CD4-positive, CD25-positive, alpha-beta regulatory T cell (primary cell): ENCODE measurements at regions not wholly inside any gene's neighbourhood (a gene's known extent, or its start where the extent isn't known, plus 50 kb on each side); places are given as distances from the start of the nearest gene placed in this dataset.
"Not testable (repeated sequence)": the region's sequence is repeated elsewhere in the genome, so short reads cannot be mapped to it uniquely, and the experiment has no call there.

Source experiments
- ATAC-seq, 2 donors: fragments of 150-1000 bp; cut with Tn5 transposase; one replicate each; pipeline ENCODE4 v1.10.0; 2021; ENCODE audit warnings: low read depth in 2 of 2, moderate number of reproducible peaks in 2 of 2, moderate library complexity in 1 of 2
- DNase-seq, 3 donors: peaks; one replicate each; pipeline versions ENCODE4 v3.0.0 to v3.0.0-alpha.2; 2012 to 2022; ENCODE audit warnings: mixed read lengths in 1 of 3
- H3K27ac ChIP-seq: one replicate; pipeline ENCODE4 v1.7.0; 2013; ENCODE audit warnings: mild to moderate bottlenecking, low read length; ENCODE audit not compliant: insufficient read depth, poor library complexity, severe bottlenecking
- H3K27me3 ChIP-seq: one replicate; pipeline ENCODE4 v1.7.0; 2013; ENCODE audit warnings: low read length; ENCODE audit not compliant: control insufficient read depth, insufficient read depth
- H3K36me3 ChIP-seq: one replicate; pipeline ENCODE4 v1.7.0; 2013; ENCODE audit warnings: mild to moderate bottlenecking, low read length, moderate library complexity; ENCODE audit not compliant: control insufficient read depth, insufficient read depth
- H3K4me1 ChIP-seq: 2 replicates; pipeline ENCODE4 v1.7.0; 2013; ENCODE audit warnings: mild to moderate bottlenecking, low read length; ENCODE audit not compliant: insufficient read depth, control insufficient read depth, poor library complexity, severe bottlenecking
- H3K4me3 ChIP-seq: one replicate; pipeline ENCODE4 v1.7.0; 2013; ENCODE audit warnings: low read depth, mild to moderate bottlenecking, low read length, moderate library complexity
- H3K9me3 ChIP-seq, 2 experiments: 1 replicate in 1 of 2; 2 replicates in 1 of 2; pipeline ENCODE4 v1.7.0; 2013; ENCODE audit warnings: low read length in 2 of 2, mild to moderate bottlenecking in 1 of 2, moderate library complexity in 1 of 2; ENCODE audit not compliant: control insufficient read depth in 2 of 2
- H3K27ac Mint-ChIP-seq, 3 donors: one replicate each; pipeline ENCODE4 v1.8.0; 2020 to 2022; ENCODE audit warnings: mild to moderate bottlenecking in 3 of 3, mixed read lengths in 3 of 3, moderate library complexity in 2 of 3
- H3K27me3 Mint-ChIP-seq: one replicate; pipeline ENCODE4 v1.8.0; 2022; ENCODE audit warnings: mild to moderate bottlenecking, mixed read lengths
- H3K36me3 Mint-ChIP-seq: one replicate; pipeline ENCODE4 v1.8.0; 2020; ENCODE audit warnings: mixed read lengths
- H3K4me1 Mint-ChIP-seq, 4 donors: one replicate each; pipeline ENCODE4 v1.8.0; 2020 to 2022; ENCODE audit warnings: mixed read lengths in 4 of 4, mild to moderate bottlenecking in 1 of 4
- H3K4me3 Mint-ChIP-seq, 4 donors: one replicate each; pipeline ENCODE4 v1.8.0; 2020 to 2022; ENCODE audit warnings: mild to moderate bottlenecking in 4 of 4, mixed read lengths in 4 of 4, moderate library complexity in 3 of 4
- H3K9me3 Mint-ChIP-seq, 7 donors: one replicate each; pipeline ENCODE4 v1.8.0; 2020 to 2022; ENCODE audit warnings: mixed read lengths in 7 of 7, mild to moderate bottlenecking in 3 of 7, moderate library complexity in 2 of 7

- H3K27me3 ChIP-seq, H3K9me3 Mint-ChIP-seq, H3K36me3 ChIP-seq, H3K27ac ChIP-seq, H3K4me1 ChIP-seq, ATAC-seq, H3K36me3 Mint-ChIP-seq, H3K4me3 ChIP-seq, H3K9me3 ChIP-seq, H3K4me3 Mint-ChIP-seq, H3K27me3 Mint-ChIP-seq: not testable (repeated sequence)
- peak overlapping the region in 1 of 3 donors; percentile 12 for H3K27ac Mint-ChIP-seq
- peak; percentile 22 to 42 (median 26) for DNase-seq
- H3K4me1 Mint-ChIP-seq, result peaks cover 0 to 11% (median 2%) of the 10 kb centered on the region in 4 donors
Observed at GRCh38 chr11:67792273-67792990, 118.0 kb upstream of the ALDH3B2 start.

GRCh38 chr11:67791598-67792170 is 117.3 kb upstream of the ALDH3B2 start:
- Mint-ChIP-seq H3K4me1 (peaks cover 0 to 11% (median 2%) of the 10 kb centered on the region in 4 donors), H3K27ac (peak overlapping the region in 2 of 3 donors; percentile 12 to 26)
- ATAC-seq, H3K36me3 Mint-ChIP-seq, H3K9me3 Mint-ChIP-seq, H3K4me3 ChIP-seq, H3K4me1 ChIP-seq, H3K4me3 Mint-ChIP-seq, H3K36me3 ChIP-seq, H3K27me3 ChIP-seq, H3K9me3 ChIP-seq, DNase-seq, H3K27me3 Mint-ChIP-seq, H3K27ac ChIP-seq: not testable (repeated sequence)

GRCh38 chr11:67788341-67788695 is 113.9 kb upstream of the ALDH3B2 start:
- not testable (repeated sequence) for H3K36me3 ChIP-seq, H3K9me3 Mint-ChIP-seq, H3K9me3 ChIP-seq, H3K27me3 Mint-ChIP-seq, H3K27ac ChIP-seq, ATAC-seq, H3K4me3 ChIP-seq, H3K4me3 Mint-ChIP-seq, H3K27ac Mint-ChIP-seq, H3K36me3 Mint-ChIP-seq, H3K4me1 ChIP-seq, H3K27me3 ChIP-seq, DNase-seq
- H3K4me1 Mint-ChIP-seq, result peaks cover 0 to 11% (median 2%) of the 10 kb centered on the region in 4 donors

- H3K27ac Mint-ChIP-seq, result peak overlapping the region in 1 of 3 donors; percentile 66
- not testable (repeated sequence) for H3K27me3 ChIP-seq, H3K4me1 ChIP-seq, H3K27me3 Mint-ChIP-seq, H3K4me3 ChIP-seq, ATAC-seq, H3K4me3 Mint-ChIP-seq, H3K27ac ChIP-seq, H3K9me3 Mint-ChIP-seq, H3K36me3 Mint-ChIP-seq, H3K36me3 ChIP-seq, H3K9me3 ChIP-seq, DNase-seq
- peaks cover 0 to 11% (median 2%) of the 10 kb centered on the region in 4 donors for H3K4me1 Mint-ChIP-seq
Observed at GRCh38 chr11:67787681-67788340, 113.4 kb upstream of the ALDH3B2 start.

GRCh38 chr11:67781967-67782366 is 107.5 kb upstream of the ALDH3B2 start:
- not testable (repeated sequence) for H3K36me3 ChIP-seq, ATAC-seq

GRCh38 chr11:67781506-67781905 is 107.1 kb upstream of the ALDH3B2 start:
- H3K4me1 ChIP-seq, H3K27me3 ChIP-seq, H3K9me3 Mint-ChIP-seq, H3K36me3 ChIP-seq, H3K27ac ChIP-seq, H3K4me3 Mint-ChIP-seq, H3K9me3 ChIP-seq, DNase-seq, H3K36me3 Mint-ChIP-seq, H3K4me3 ChIP-seq, H3K4me1 Mint-ChIP-seq, H3K27ac Mint-ChIP-seq, ATAC-seq: not testable (repeated sequence)
- peaks cover 33% of the 10 kb centered on the region for H3K27me3 Mint-ChIP-seq

More at GRCh38 chr11:67781967-67782366, 107.5 kb upstream of the ALDH3B2 start:
- H3K9me3 ChIP-seq, DNase-seq, H3K27ac ChIP-seq, H3K27ac Mint-ChIP-seq, H3K27me3 ChIP-seq, H3K4me3 ChIP-seq, H3K4me1 Mint-ChIP-seq, H3K36me3 Mint-ChIP-seq, H3K4me3 Mint-ChIP-seq, H3K4me1 ChIP-seq, H3K9me3 Mint-ChIP-seq: not testable (repeated sequence)
- H3K27me3 Mint-ChIP-seq, result peaks cover 28% of the 10 kb centered on the region

- Histone ChIP-seq H3K27me3 (no peaks in the 10 kb centered on the region), H3K9me3 (no peaks in the 10 kb centered on the region), H3K4me3 (no peak overlapping the region), H3K36me3 (no peaks in the 10 kb centered on the region), H3K4me1 (no peaks in the 10 kb centered on the region), H3K27ac (no peak overlapping the region)
- no peak for DNase-seq
- no peak overlapping the region for H3K27ac Mint-ChIP-seq
- H3K4me3 Mint-ChIP-seq, result no peak overlapping the region
- no peak for ATAC-seq
- H3K36me3 Mint-ChIP-seq, result no peaks in the 10 kb centered on the region
- H3K4me1 Mint-ChIP-seq, result no peaks in the 10 kb centered on the region
- H3K9me3 Mint-ChIP-seq, result peaks cover 0 to 2% (median 0%) of the 10 kb centered on the region in 7 donors
- peaks cover 37% of the 10 kb centered on the region for H3K27me3 Mint-ChIP-seq
Observed at GRCh38 chr11:67780056-67780455, 105.6 kb upstream of the ALDH3B2 start.
